ENCODE measurements at regions not wholly inside any gene's neighbourhood (a gene's known extent, or its start where the extent isn't known, plus 50 kb on each side); places are given as distances from the start of the nearest gene placed in this dataset.
"Not testable (repeated sequence)": the region's sequence is repeated elsewhere in the genome, so short reads cannot be mapped to it uniquely, and the experiment has no call there.

- DNase-seq = no peak
Observed at GRCh38 chr3:101999177-101999779, 150.0 kb downstream of the NFKBIZ start.

- DNase-seq = no peak
Observed at GRCh38 chr3:102000620-102001209, 151.4 kb downstream of the NFKBIZ start.

- no peak for DNase-seq
Observed at GRCh38 chr3:102002056-102002455, 152.7 kb downstream of the NFKBIZ start.

GRCh38 chr3:102004561-102004960 is 155.2 kb downstream of the NFKBIZ start:
- no peak for DNase-seq

- DNase-seq = no peak
Observed at GRCh38 chr3:102005551-102005950, 156.2 kb downstream of the NFKBIZ start.

- no peak for DNase-seq
Observed at GRCh38 chr3:102006812-102007485, 157.6 kb downstream of the NFKBIZ start.

GRCh38 chr3:102008436-102008835 is 159.1 kb downstream of the NFKBIZ start:
- DNase-seq = not testable (repeated sequence)

GRCh38 chr3:102016417-102016816 is 167.1 kb downstream of the NFKBIZ start:
- DNase-seq = no peak

GRCh38 chr3:102017784-102018183 is 168.5 kb downstream of the NFKBIZ start:
- no peak for DNase-seq

- peak; percentile 70 for DNase-seq
Observed at GRCh38 chr3:102018551-102018950, 169.2 kb downstream of the NFKBIZ start.

GRCh38 chr3:102020735-102021134 is 171.4 kb downstream of the NFKBIZ start:
- DNase-seq = peak; percentile 73

- no peak for DNase-seq
Observed at GRCh38 chr3:102024270-102024904, 175.1 kb downstream of the NFKBIZ start.

GRCh38 chr3:102025606-102026270 is 176.4 kb downstream of the NFKBIZ start:
- DNase-seq = peak; percentile 41

GRCh38 chr3:102026656-102027055 is 177.3 kb downstream of the NFKBIZ start:
- DNase-seq = peak; percentile 84

- DNase-seq = peak; percentile 90
Observed at GRCh38 chr3:102030661-102031060, 181.3 kb downstream of the NFKBIZ start.

GRCh38 chr3:102031834-102032233 is 182.5 kb downstream of the NFKBIZ start:
- DNase-seq = no peak

- no peak for DNase-seq
Observed at GRCh38 chr3:102032491-102033383, 183.4 kb downstream of the NFKBIZ start.

- no peak for DNase-seq
Observed at GRCh38 chr3:102034639-102035451, 185.5 kb downstream of the NFKBIZ start.

GRCh38 chr3:102036017-102036416 is 186.7 kb downstream of the NFKBIZ start:
- DNase-seq = peak; percentile 36

- DNase-seq = no peak
Observed at GRCh38 chr3:102036472-102036871, 187.2 kb downstream of the NFKBIZ start.

GRCh38 chr3:102037209-102037608 is 187.9 kb downstream of the NFKBIZ start:
- no peak for DNase-seq

All from inflammatory macrophage treated with lipopolysaccharide for 4 hours (primary cell).